Globus pallidus (tissue), 1 donor: ENCODE measurements at regions not wholly inside any gene's neighbourhood (a gene's known extent, or its start where the extent isn't known, plus 50 kb on each side); places are given as distances from the start of the nearest gene placed in this dataset.

Source experiments
- DNase-seq: peaks from one replicate; pipeline ENCODE4 v3.0.0-alpha.2; 2015; ENCODE audit warnings: low spot score

DNA sequence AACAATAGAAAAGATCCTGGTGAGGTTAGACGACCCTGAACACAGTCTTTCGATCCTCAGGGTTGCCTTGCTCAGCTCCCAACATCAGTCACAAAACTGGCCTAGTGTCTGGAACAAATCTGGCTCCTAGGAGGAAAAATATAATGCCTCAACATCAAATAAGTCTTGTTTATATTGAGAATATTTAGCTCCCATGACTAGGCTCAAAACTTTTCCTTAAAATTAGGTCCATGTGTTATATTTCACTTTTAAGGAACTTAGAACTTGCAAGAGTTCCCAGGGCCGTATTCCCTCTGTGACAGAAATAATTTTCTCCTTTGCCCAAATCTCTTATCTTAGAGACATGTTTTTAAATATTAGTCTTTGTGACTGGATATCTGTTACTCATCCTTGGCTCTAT is 819.7 kb upstream of the ZEB2 start:
- no peak for DNase-seq

- DNase-seq, result no peak
Measured at GRCh38 chr2:145332210-145332898, 812.4 kb upstream of the ZEB2 start.

- DNase-seq, result no peak
Measured at GRCh38 chr2:145329971-145330370, 810.1 kb upstream of the ZEB2 start.

- DNase-seq, result no peak
Measured at GRCh38 chr2:145325485-145325884, 805.6 kb upstream of the ZEB2 start.

GRCh38 chr2:145324748-145325147 is 804.8 kb upstream of the ZEB2 start:
- no peak for DNase-seq

DNA sequence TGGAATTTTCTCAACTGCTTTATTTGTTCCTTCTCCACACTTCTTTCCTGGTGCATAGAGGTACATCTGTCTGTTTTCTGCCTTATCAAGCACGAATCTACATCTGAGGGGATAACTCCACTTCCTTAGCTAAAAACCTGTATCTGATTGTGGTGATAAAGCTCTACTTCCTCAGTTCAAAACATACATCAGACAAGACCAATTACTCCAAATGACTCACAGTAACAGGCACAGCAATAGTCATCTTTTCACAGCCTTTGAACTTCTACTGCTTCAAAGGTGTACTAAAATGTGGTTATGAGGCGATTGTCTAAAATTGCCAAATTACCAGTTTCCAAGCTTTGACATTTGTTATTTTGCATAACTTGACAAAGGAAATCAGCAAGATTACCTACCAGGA is 803.6 kb upstream of the ZEB2 start:
- DNase-seq, result no peak

GRCh38 chr2:145321344-145321743 is 801.4 kb upstream of the ZEB2 start:
- DNase-seq, result no peak

DNA sequence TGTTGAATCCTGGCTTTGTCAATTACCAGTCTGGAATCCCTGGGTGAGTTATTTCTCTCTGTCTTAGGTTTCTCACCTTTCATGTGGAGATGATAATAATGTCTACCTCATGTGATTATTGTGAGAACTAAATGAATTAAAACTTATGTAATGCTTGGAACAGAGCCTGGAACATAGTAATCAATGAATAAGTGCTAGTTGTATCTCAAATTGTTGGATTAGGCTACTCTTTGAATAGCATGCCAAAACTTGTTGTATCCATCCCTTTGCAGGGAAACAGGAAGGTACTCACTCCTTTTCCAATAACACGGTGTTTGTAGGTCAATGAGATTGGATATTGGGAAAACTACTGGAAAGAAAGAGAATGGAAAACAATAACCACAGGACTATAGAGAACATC is 796.6 kb upstream of the ZEB2 start:
- DNase-seq, result no peak

DNA sequence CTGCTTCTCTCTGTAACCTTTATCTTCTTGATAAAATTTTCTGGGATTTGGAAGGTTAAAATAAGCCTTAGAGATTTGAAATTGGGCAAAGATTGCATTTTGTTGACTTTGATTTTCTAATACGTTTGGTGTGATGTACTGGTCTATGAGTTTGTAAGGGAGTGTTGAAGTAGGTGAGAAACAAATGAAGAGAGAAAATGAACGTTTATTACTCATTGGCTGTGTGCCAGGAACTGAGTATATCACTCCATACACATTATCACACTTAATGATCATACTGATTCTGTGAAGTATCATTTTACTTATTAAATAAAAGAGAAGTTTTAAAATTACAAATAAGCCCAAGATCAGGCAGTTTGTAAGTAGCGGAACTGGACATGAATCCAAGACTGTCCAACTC is 795.1 kb upstream of the ZEB2 start:
- no peak for DNase-seq

DNA sequence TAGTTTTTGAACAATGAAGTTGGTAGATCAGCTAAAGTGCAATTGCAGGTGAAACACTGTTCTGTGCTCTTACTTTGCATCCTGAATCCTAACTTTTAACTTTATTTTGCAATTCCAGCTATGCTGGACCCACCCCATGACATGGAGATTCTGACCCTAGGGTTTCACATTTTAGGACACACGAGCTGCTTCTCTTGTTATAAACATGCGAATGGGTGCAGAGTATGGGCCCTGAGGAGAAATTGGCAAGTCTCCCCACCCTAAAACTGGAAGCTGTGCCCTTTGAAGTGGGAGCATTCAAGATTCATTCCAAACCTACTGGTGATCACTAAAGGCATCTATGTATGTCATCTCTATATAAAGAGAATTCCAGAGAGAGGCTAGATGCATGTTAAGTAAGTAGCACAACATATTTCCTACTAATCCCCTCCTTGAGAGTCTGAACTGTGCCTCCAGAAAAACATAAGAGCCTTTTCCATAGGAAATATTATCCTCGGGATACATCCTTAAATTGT is 794.3 kb upstream of the ZEB2 start:
- DNase-seq, result no peak

DNA sequence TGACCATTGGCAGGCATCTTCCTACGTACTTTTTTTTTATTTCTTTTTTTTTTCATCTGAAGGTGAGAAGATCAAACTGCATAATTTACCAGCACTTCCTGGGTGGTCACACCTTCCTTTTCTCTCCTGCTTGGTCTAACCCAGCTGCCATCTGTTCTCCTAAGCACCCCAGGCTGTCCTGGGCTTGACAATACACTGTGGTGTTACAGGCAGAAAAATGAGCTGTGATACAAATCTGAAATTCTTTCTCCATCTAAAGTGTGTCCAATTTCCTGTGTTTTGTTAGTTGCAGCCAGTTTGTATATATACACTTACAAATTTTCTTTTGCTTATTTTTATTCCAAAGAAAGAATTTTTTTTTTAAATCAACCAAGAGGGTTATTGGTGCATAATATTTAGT is 786.0 kb upstream of the ZEB2 start:
- no peak for DNase-seq

- no peak for DNase-seq
Measured at GRCh38 chr2:145304501-145304900, 784.6 kb upstream of the ZEB2 start.

GRCh38 chr2:145303536-145303935 is 783.6 kb upstream of the ZEB2 start:
- DNase-seq, result no peak

- DNase-seq, result no peak
Measured at GRCh38 chr2:145302886-145303285, 783.0 kb upstream of the ZEB2 start.

- no peak for DNase-seq
Measured at GRCh38 chr2:145302451-145302850, 782.5 kb upstream of the ZEB2 start.

DNA sequence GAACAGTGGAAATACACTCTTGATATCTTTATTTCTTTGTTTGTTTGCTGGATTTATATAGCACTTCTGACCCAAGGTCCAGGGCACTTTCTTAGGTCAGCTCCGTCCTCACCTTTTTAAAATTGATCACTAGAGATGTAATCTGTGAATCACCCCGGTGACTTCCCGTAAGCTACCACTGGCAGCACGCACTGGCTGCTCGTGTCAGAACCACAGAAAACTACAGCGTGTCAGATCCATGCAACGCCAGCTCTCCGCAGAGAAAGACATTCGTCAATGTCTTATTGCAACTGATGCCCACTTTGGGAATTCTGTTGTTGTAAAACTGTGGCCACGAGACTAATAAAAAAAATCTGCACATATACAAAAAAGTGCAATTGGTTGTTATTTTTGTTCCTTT is 779.4 kb upstream of the ZEB2 start:
- DNase-seq, result no peak

DNA sequence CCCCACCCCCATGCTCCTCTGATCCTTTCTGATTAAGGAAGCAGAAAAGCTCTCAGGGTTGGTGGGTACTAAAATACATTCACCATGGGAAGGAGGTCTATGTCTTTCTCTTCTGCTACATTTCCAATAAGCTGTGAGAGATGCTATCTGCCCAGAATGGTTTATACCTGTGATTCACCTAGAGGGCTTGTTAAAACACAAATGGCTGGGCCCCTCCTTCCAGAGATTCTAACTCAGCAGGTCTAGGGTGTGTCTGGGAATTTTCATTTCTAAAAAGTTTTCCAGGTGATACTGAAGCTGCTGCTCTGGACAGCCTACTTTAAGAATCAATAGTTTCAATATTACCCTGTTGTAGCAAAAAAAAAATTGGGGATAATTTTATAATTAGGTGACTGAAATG is 772.2 kb upstream of the ZEB2 start:
- DNase-seq, result no peak

GRCh38 chr2:145290986-145291385 is 771.1 kb upstream of the ZEB2 start:
- DNase-seq, result no peak

DNA sequence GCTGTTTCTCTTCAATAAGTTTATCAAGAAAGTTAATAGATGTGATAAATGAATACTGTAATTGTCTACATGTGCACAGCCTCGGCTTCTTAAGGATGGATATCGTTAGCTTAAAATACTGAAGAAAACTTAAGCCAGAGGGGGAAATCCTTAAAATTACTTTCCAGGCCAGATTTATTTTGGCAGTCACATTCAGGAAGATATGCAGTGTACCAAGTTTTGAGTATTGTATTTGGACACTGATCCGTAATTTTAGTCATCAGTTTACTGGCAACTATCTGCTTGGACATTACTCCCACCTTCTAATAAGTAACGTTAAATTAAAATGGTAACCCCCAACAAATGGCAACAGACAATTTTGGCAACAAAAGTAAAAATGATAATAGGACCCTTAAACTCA is 770.0 kb upstream of the ZEB2 start:
- no peak for DNase-seq

- no peak for DNase-seq
Measured at GRCh38 chr2:145288650-145289496, 769.0 kb upstream of the ZEB2 start.

DNA sequence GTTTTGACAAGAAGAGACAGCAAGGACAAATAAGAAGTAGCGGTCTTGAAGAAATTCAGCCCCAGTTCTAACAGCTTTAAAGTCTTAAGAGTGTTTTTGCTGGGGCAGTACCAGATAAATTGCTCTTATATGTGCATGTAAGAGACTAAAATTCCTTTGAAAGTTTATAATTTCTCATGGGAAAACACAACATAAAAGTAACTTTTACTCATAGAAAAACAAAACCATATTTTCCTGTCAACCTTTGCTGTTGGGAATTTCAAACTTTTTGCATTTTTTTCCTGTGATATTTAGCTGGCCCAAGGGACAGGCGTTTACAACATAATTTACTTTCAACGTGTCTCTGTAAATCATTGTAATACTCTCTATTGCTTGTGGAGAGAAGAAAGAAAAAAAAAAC is 767.8 kb upstream of the ZEB2 start:
- no peak for DNase-seq

DNA sequence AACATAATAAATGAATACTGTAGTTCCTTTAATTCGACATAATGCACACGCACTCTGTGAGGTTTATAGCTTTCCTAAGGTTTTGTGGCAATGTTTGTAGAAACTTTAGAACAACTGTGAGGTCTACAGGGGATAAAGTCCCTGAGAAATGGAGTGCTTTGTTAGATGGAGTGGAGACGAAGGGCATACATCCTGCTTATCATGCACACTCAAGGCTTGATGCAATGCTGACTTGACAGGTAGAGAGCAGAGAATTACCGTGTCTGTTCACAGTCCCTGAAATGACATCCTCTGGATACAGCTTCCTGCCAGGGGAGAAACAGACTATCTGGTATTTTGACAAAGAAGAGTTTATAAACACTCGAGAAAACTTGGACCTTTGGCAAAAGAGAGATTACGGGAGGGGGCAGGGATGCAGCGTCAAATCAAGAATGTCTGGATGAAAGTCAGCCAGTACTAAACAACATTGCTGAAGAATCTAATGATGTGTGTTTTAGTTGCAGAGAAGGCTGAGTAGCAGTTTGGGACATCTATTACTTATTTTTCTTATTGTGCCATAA is 766.9 kb upstream of the ZEB2 start:
- DNase-seq, result no peak

GRCh38 chr2:145284551-145284950 is 764.6 kb upstream of the ZEB2 start:
- DNase-seq, result no peak
